WERI-Rb-1 (cell line): ENCODE measurements at regions not wholly inside any gene's neighbourhood (a gene's known extent, or its start where the extent isn't known, plus 50 kb on each side); places are given as distances from the start of the nearest gene placed in this dataset.
"Not testable (repeated sequence)": the region's sequence is repeated elsewhere in the genome, so short reads cannot be mapped to it uniquely, and the experiment has no call there.

Experiments used
- DNase-seq: peaks from one replicate; pipeline ENCODE4 v3.0.0-alpha.2; 2020
- H3K27ac ChIP-seq: fragments of 250-450 bp; sonication (Bioruptor Pico); 2 replicates; pipeline ENCODE4 v1.5.1; 2020; ENCODE audit warnings: mild to moderate bottlenecking, moderate library complexity
- H3K27me3 ChIP-seq: fragments of 250-450 bp; sonication (Bioruptor Pico); 2 replicates; pipeline ENCODE4 v1.5.1; 2021; ENCODE audit warnings: mild to moderate bottlenecking, low read depth, moderate library complexity; ENCODE audit not compliant: insufficient read depth, severe bottlenecking
- H3K36me3 ChIP-seq: fragments of 250-450 bp; sonication (Bioruptor Pico); 2 replicates; pipeline ENCODE4 v1.5.1; 2020; ENCODE audit warnings: mild to moderate bottlenecking, moderate library complexity
- H3K4me3 ChIP-seq: 2 replicates; pipeline ENCODE4 v1.5.1; 2011; ENCODE audit warnings: low read depth, mild to moderate bottlenecking, control low read depth, low read length
- H3K9me3 ChIP-seq: fragments of 250-450 bp; sonication (Bioruptor Pico); 2 replicates; pipeline ENCODE4 v1.5.1; 2021; ENCODE audit warnings: mild to moderate bottlenecking, moderate library complexity; ENCODE audit not compliant: severe bottlenecking
- CTCF ChIP-seq: IDR thresholded peaks from 2 replicates; pipeline ENCODE4 v1.5.1; 2011; ENCODE audit warnings: low read depth, mild to moderate bottlenecking, control low read depth, inconsistent platforms, low read length

- no peaks in the 10 kb centered on the region for H3K36me3 ChIP-seq
- no peaks in the 10 kb centered on the region for H3K9me3 ChIP-seq
- H3K4me3 ChIP-seq: no peak overlapping the region
- DNase-seq: no peak
- H3K27me3 ChIP-seq: no peaks in the 10 kb centered on the region
- TF ChIP-seq CTCF: no peak
- H3K27ac ChIP-seq: no peak overlapping the region
These were observed 143.2 kb downstream of the SLITRK5 start for GRCh38 chr13:87814403-87814802.

GRCh38 chr13:87820241-87820640, 149.1 kb downstream of the SLITRK5 start:
- Histone ChIP-seq H3K9me3 (no peaks in the 10 kb centered on the region), H3K27me3 (no peaks in the 10 kb centered on the region), H3K4me3 (no peak overlapping the region), H3K27ac (no peak overlapping the region), H3K36me3 (no peaks in the 10 kb centered on the region)
- TF ChIP-seq CTCF: no peak
- no peak for DNase-seq

- H3K27me3 ChIP-seq: no peaks in the 10 kb centered on the region
- H3K36me3 ChIP-seq: no peaks in the 10 kb centered on the region
- no peak overlapping the region for H3K4me3 ChIP-seq
- no peak for DNase-seq
- no peak overlapping the region for H3K27ac ChIP-seq
- TF ChIP-seq CTCF: no peak
- no peaks in the 10 kb centered on the region for H3K9me3 ChIP-seq
These were observed 150.3 kb downstream of the SLITRK5 start for GRCh38 chr13:87821512-87821911.

- not testable (repeated sequence) for H3K4me3 ChIP-seq, H3K9me3 ChIP-seq, H3K27me3 ChIP-seq, H3K27ac ChIP-seq, DNase-seq, H3K36me3 ChIP-seq
These were observed 155.1 kb downstream of the SLITRK5 start for GRCh38 chr13:87826301-87826700.

GRCh38 chr13:87827479-87827878, 156.3 kb downstream of the SLITRK5 start:
- Histone ChIP-seq H3K27me3 (no peaks in the 10 kb centered on the region), H3K27ac (no peak overlapping the region), H3K9me3 (no peaks in the 10 kb centered on the region), H3K36me3 (no peaks in the 10 kb centered on the region), H3K4me3 (no peak overlapping the region)
- DNase-seq: no peak
- TF ChIP-seq CTCF: no peak

GRCh38 chr13:87837522-87837921, 166.4 kb downstream of the SLITRK5 start:
- no peak for DNase-seq
- Histone ChIP-seq H3K27me3 (no peaks in the 10 kb centered on the region), H3K9me3 (no peaks in the 10 kb centered on the region), H3K4me3 (no peak overlapping the region), H3K36me3 (no peaks in the 10 kb centered on the region), H3K27ac (no peak overlapping the region)
- TF ChIP-seq CTCF: no peak
